GDM1 (cell line): ENCODE measurements at regions not wholly inside any gene's neighbourhood (a gene's known extent, or its start where the extent isn't known, plus 50 kb on each side); places are given as distances from the start of the nearest gene placed in this dataset.

Experiments
- DNase-seq: peaks from one replicate; lab custom pipeline; 2025; lab: John Stamatoyannopoulos, UW

GRCh38 chr7:85890244-85890811 is 703.5 kb upstream of the SEMA3D start:
- no peak for DNase-seq

- DNase-seq = no peak
Observed at GRCh38 chr7:85887133-85887532, 700.3 kb upstream of the SEMA3D start.

GRCh38 chr7:85882335-85882734 is 695.5 kb upstream of the SEMA3D start:
- DNase-seq = no peak

- DNase-seq = no peak
Observed at GRCh38 chr7:85875398-85875797, 688.5 kb upstream of the SEMA3D start.

- no peak for DNase-seq
Observed at GRCh38 chr7:85866540-85866939, 679.7 kb upstream of the SEMA3D start.

GRCh38 chr7:85851571-85852193 is 664.8 kb upstream of the SEMA3D start:
- DNase-seq = no peak

GRCh38 chr7:85850381-85850780 is 663.5 kb upstream of the SEMA3D start:
- no peak for DNase-seq

GRCh38 chr7:85840554-85840953 is 653.7 kb upstream of the SEMA3D start:
- DNase-seq = no peak

GRCh38 chr7:85833066-85833465 is 646.2 kb upstream of the SEMA3D start:
- DNase-seq = no peak

GRCh38 chr7:85830982-85831381 is 644.1 kb upstream of the SEMA3D start:
- DNase-seq = no peak

- DNase-seq = no peak
Observed at GRCh38 chr7:85829817-85830432, 643.1 kb upstream of the SEMA3D start.

- DNase-seq = no peak
Observed at GRCh38 chr7:85829176-85829575, 642.3 kb upstream of the SEMA3D start.

GRCh38 chr7:85828614-85829013 is 641.8 kb upstream of the SEMA3D start:
- DNase-seq = no peak

- DNase-seq = no peak
Observed at GRCh38 chr7:85823396-85824080, 636.7 kb upstream of the SEMA3D start.

- no peak for DNase-seq
Observed at GRCh38 chr7:85821926-85822325, 635.1 kb upstream of the SEMA3D start.

- DNase-seq = no peak
Observed at GRCh38 chr7:85820702-85821443, 634.0 kb upstream of the SEMA3D start.

- no peak for DNase-seq
Observed at GRCh38 chr7:85815526-85815925, 628.7 kb upstream of the SEMA3D start.

- DNase-seq = no peak
Observed at GRCh38 chr7:85806321-85806720, 619.5 kb upstream of the SEMA3D start.

GRCh38 chr7:85805656-85806055 is 618.8 kb upstream of the SEMA3D start:
- no peak for DNase-seq

GRCh38 chr7:85805249-85805648 is 618.4 kb upstream of the SEMA3D start:
- no peak for DNase-seq

- DNase-seq = no peak
Observed at GRCh38 chr7:85802211-85802610, 615.4 kb upstream of the SEMA3D start.

- no peak for DNase-seq
Observed at GRCh38 chr7:85796956-85797355, 610.1 kb upstream of the SEMA3D start.
